Dermis blood vessel endothelial cell (primary cell): ENCODE measurements at regions not wholly inside any gene's neighbourhood (a gene's known extent, or its start where the extent isn't known, plus 50 kb on each side); places are given as distances from the start of the nearest gene placed in this dataset.

Experiments
- DNase-seq: peaks from one replicate; pipeline ENCODE4 v3.0.0; 2010

DNA sequence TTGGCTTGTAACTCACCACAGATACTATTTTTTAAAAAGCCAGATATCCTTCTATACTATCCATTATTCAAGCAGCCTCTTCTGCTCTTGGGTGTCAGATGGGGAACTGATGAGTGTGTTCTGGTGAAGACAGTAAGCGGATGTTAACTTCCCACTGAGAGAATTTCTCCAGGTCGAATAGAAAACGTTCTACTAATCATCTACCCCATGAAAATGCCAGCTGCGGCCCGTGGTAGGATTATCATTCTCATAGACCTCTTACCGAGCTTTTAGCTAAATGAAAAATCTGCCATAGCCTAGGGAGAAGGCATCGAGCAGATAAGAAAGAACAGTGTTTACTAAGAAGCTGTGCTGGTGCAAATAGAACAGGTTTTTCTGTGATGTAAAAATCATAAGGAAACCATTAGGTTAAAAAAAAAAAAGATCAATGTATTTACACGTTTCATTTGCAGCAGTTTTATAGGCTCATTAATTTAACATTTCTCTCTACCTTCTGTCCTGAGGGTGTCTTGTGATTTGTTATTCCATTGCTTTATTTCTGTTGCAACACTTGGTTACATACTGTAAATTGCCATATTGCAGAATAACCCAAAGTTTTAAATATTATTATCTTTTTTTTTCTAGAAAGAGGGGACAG lies 1521.5 kb upstream of the ZEB2 start:
- no peak for DNase-seq

DNA sequence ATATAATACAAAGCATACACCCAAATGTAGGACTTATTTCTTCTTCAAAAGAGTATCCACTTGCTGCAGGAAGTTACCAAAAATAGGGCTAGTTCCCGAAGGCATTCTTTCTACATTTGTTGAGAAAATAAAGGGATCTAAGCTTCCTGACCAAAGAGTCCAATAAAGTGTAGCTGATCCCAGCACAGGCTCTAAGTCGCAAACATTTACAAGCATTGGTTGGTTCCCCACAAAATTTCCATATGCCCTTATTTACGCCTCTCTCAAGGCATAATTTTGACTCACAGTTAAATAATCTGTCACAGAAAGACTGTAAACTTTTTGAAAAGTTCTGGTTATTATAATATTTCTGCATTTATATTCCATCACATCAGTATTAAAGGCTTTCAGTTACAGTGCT lies 1520.1 kb upstream of the ZEB2 start:
- DNase-seq = no peak

DNA sequence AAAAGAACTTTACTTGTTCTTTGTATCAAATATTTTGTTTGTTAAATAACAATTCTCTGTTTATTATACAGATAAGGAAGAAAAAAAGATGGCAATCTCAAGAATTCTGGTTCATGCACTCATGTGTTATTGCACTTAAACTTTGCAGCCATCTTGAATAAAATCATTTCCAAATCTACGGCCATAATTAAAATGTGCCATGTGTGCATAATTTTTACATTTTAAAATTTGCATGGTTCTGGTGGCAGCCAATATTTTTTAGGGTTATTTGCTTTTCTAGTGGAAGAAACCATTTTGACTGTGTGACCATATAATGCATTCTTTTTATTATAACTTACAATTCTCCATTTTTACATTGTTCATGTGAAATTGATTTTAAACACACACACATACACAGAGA lies 1518.1 kb upstream of the ZEB2 start:
- DNase-seq = no peak

DNA sequence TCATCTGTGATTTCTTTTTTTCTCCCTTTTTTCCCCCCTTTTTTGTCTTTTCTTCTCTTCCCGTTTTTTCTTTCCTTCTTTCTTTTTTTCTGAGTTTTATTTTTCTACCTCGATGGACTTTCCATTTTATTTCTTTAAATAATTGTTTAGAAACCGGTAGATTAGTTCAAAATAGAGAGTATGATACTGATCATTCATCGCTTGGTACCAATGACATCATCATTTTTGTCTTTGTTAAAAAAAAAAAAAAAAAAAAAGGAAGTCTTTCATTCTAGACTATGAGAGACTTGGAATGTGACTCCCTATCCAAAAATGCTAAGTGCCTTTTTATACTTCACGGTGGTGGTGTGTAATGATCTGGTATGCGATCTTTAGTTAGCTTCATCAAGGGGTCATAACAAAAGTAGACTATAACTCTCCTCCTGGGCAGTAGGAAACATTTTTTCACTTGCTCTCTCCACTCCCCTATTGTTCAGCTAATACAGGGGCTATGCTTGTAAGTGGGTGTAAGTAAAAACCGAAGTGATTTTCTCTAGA lies 1517.5 kb upstream of the ZEB2 start:
- DNase-seq = no peak

DNA sequence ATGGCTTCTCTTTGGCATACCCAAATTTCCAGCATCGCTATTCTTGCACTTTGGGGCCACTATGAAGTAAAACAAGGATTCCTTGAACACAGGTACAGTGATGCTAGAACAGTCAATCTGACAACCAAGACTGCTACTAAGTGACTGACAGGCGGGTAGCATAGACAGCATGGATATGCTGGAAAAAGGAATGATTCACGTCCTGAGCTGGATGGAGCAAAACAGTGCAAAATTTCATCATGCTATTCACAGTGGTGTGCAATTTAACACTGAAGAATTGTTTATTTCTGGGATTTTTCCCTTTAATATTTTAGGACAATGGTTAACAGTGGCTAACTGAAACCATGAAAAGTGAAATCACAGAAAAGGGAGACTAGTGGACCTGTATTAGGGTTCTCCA lies 1511.2 kb upstream of the ZEB2 start:
- no peak for DNase-seq

DNA sequence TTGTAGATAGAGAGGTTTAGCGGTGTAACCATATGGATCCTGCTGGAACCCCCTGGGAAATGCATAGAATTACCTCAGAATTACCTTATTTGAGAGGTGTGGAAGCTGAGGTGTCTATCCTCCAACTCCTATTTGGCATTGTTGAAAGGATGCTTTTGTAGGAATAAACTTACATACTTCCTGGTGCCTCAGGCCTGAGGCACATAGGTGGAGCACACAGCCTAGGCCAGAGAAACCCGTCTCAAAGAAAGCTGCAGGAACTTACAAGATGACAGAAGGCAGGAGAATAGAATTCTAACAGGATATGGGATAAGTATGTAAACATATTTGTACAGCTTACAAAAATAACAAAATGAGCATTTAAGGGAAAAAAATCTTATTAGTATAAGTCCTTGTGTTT lies 1507.2 kb upstream of the ZEB2 start:
- no peak for DNase-seq

DNA sequence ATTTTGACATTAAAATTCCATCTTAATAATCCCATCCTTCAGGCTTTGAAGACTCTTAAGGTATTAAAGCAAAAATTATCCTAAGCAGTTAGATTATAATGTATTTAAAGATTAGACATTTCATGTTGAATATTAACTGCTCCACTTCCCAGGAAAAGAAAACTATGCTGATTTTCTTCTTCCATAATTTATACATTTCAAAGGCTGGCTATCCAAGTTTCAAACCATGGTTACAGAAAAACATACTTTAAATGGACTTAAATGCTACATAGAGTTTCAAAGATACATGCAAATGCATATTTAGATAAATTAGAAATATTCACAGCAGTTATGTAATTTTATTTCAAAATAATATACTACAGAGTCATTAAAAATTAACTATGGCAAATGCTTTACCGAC lies 1505.6 kb upstream of the ZEB2 start:
- DNase-seq = no peak

DNA sequence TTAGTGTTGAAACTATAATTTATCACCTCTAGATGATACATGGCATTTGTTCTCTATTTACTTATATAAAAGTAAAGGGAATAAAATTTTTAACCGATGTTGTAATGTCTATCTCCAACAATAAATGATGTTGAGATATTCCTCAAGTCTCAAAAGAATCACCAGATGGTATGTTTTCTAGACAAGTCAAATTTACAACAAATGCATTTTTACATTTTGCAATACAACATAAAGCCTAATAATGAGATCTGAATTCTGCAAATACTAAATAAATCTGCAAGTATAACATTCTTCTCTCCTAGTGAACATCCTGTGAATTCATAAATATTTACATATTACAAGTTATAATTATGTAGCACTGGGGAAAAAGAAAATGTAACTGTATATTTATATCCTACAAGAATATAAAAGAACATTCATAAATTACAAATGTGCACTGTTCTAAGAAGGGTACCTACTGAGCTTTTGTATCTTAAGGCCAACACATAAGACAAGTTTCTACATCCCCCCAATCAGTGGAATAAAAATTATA lies 1504.4 kb upstream of the ZEB2 start:
- DNase-seq = no peak

DNA sequence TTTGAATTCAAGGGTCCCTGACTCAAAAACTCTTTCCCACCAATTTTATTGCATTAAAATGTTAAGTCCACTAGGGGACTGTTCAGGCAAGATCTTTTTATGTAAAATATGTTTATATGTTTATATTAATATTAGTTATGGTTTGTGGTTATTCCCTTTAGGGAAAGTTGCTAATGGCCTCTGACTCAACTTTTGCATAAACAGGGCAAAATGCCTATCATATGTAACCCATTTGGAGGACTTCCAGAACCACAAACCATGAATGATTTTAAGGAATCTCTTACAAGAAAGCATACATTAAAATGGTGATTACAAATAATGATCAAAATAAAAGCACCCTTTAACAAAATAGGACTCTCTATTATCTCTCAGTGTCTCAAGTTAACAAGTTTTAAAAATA lies 1484.5 kb upstream of the ZEB2 start:
- no peak for DNase-seq

DNA sequence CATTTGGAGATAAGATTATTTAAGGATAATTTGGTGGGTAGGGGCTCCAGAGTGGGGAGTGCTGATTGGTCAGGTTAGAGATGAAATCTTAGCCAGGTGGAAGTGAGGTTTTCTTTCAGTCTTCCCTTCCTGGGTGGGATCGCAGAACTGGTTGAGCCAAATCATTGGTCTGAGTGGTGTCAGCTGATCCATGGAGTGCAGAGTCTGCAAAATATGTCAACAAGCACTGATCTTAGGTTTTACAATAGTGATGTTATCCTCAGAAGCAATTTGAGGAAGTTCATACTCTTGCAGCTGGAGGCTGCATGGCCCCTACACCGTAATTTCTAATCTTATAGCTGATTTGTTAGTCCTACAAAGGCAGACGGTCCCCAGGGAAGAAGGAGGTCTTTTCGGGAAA lies 1483.4 kb upstream of the ZEB2 start:
- DNase-seq = no peak

DNA sequence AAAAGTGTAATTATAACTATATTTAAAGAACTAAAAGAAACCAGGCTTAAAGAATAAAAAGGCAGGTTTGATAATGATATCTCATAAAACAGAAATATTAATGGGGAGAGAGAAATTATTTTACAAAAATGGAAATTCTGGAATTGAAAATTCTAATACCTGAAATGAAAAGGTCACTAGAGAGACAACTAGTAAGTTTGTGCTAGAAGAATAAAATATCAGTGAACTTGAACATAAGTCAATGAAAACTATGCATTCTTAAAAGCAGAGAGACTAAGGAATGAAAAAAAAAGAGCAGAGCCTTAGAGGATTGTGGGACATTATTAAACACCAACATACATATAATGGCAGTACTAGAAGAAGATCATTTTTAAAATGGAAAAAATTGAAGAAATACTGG lies 1475.0 kb upstream of the ZEB2 start:
- no peak for DNase-seq

DNA sequence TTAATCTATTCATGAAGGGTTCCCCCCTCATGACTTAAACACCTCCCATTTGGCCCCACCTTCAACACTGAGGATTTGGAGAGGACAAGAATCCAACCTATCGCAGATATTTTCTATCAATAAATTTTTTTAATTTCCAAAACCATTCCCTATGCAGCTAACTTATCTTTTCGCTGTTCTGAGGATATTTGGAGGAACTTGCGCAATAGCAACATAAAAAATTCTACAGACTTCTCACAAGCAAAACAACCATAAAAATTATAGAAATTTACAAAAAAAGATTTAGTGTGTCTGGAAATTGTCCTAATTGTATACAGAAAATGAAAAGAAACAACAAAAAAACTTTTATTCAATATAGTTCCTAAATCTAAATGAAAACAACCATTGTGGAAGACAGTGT lies 1472.7 kb upstream of the ZEB2 start:
- DNase-seq = no peak

DNA sequence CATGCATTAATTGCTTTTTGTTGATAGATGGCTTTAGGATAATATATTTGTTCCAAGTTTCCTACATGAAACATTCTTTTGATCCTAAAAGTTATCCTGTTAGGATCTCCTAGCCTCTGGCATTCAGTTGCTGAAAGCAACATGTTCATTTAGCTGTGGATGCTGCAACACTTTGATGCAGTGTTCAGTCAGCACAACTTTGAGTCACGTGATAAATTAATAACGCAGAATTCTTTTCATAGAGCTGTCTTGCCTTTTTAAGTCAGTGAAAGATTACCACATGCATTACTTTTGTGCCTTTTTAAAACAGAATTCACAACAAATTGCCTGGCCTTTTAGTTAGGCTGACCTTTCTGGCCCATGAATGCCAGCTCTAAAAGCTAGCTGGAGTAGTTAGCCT lies 1467.9 kb upstream of the ZEB2 start:
- DNase-seq = no peak

DNA sequence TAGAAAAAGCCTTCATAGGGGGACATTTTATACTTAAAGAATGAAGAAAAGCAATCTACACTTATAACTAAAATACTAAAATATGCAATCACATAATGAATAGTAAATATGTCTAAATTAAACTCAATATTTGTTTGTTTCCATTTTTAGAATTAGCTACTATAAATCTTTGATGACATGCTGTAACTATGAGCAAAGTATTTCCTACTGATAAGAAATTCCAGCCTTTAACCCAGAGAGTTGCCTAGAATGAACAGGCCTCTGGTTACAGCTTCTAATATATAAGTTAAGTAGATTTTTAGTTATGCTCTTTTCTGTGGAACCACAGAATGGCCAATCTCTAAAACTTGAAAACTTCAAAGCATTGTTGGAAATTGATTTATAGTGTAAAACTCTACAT lies 1465.6 kb upstream of the ZEB2 start:
- DNase-seq = peak; percentile 13

DNA sequence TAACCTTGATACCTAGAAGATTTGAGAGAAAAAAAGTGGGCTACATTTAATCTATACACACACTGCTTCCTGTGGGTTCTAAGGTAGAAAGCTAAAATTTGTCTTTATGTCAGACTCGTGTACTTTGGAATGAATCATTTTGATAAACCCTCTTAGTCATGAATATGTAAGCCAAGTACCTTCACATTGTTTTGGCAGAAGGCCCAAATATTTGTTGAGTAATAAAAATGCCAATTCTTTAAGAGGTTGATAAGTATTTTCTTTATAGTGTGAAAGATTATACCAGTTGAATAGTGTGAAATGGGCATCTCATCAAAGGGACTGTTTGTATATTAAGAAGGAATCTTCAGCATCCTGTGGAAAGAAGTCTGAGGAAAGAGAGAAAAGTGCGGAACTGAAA lies 1464.7 kb upstream of the ZEB2 start:
- peak; percentile 80 for DNase-seq

DNA sequence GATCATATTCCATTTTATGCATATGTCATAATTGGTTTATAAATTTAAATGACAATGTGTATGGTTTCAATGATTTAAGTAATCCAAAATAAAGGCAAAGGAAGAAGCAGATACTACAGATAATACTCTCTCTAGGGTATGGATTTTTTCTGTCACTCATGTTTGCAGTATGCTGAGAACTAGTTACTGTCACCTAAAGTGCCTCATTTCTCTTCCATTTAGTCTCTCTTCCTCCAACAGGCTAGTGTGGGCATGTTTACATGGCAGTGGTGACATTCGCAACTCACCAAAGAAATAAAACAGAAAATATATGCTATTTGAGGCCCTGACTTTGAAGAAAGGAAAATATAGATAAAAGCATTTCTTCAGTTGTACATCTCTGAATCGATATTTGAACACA lies 1460.4 kb upstream of the ZEB2 start:
- DNase-seq = no peak

DNA sequence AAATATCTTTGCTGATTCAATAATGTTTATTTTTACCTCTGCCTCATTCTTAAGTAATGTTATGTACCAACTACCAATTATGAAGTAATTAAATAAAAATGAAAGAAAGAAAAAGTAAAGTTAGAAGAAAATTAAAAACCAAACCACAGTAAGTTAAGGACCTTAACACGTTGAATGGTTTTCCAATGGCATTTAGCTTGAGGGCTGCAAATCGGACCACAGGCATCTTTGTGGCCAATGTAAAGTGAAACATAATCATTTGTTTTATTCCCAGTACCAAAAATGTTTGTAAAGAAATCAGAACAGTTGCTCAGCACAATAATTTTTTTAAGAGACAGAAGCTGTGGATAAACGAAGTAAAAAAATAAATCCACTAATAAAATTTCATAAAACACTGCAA lies 1455.5 kb upstream of the ZEB2 start:
- DNase-seq = no peak

DNA sequence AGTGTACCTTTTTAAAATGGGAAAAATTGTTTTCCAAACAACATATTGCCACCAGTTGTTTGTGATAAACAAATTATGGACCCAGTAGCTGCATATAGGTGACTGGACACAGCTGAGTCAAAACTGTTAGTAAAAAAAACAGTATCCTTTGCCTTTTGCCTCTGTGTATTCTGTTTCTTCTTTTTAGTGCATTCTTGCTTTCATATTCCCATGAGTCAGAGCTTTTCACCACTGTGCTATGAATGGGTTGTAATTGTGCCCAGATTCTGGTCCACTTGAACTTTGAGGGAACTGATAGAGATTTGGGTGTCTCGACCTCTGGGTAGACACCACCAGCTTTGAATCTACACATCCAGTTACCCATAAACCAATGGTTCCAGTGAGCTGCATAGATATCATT lies 1441.9 kb upstream of the ZEB2 start:
- DNase-seq = no peak

DNA sequence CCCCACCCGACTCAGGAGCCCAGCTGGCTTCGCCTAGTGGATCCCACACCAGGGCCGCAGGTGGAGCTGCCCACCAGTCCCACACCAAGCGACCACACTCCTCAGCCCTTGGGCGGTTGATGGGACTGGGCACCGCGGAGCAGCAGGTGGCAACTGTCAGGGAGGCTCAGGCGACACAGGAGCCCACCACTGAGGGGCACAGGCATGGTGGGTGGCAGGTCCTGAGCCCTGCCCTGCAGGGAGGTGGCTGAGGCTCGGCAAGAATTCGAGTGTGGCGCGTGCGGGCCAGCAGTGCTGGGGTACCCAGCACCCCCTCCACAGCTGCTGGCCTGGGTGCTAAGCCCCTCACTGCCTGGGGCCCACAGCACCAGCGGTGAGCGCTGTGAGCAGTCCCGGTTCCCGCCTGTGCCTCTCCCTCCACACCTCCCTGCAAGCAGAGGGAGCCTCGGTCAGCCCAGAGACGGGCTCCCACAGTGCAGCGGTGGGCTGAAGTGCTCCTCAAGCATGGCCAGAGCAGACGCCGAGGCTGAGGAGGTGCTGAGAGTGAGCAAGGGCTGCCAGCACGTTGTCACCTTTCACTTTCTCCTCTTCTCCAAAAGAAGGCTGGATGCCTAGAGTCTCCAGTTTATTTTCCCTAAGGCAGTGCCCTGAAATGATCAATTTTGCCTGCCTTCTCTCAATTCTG lies 1440.7 kb upstream of the ZEB2 start:
- DNase-seq = no peak

DNA sequence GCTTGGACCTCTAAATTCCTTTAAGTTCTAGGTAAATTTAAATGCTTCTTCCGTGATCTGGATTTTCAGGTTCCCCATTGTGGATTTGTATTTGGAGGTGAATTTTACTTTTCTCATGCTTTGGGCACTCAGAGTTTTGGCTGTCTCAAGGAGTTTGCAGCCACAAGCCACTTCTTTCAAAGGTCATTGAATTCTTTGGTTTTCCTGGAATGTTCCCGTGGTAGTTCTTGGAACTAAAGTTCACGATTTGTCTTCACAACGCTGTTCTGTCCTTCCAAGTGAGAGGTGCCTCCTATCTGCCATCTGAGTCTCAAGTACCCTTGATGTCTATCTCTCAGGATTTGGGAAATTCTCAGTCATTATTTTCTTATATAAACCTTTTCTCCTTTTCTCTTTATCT lies 1438.7 kb upstream of the ZEB2 start:
- no peak for DNase-seq

DNA sequence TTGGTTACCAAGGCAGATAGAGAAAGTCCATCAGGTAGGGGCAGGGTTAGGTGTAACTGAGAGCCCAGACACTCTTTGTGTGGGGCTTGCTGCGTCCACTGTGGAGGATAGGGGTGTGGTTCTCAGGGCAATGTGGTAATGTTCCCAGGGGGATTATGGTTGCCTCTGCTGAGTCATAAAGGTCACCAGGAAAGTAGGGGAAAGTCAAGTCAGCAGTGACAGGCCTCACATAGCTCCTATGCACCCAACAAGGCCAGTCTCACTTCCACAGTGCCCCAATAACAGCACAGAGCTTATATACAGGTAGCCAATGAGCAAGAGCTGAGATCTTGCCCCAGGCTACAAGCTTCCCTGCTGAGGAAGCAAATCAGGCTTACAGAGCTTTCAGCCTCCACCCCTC lies 1438.0 kb upstream of the ZEB2 start:
- no peak for DNase-seq

DNA sequence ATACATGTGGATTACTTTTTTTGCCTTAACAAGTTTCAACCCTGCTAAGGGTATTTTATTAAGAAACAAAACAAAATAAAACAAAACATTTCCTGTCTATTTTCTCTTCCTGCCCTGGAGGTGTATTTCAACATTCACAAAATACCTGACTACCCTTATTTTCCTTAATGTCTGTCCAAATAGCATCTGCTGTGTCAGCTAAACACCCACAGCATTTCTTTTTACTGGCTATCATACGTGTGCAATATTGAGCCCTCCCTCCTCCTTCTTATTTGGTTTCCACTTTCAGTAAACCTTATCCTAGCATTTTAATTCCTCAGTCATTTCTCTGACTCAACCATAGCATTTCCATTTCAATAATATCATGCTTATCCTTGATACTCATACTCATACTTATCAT lies 1420.0 kb upstream of the ZEB2 start:
- no peak for DNase-seq

DNA sequence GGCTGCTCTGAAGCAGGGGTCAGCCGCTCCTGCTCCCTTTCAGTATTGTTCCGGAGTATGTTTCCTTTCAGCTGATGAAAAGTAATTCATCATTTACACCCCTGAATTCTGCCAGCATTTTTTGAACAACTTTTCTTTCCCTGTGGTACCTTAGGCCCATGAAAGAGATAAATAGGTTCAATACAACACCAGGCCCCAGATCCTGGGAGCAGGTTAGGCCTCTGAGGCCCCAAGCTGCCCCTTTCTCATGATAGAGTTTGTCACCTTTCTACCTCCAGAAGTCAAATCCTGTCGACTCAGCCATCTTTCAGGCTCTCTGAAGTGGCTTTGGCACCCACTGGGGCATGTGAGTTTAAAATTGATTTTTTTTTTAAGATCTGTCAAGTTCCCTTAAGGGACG lies 1415.1 kb upstream of the ZEB2 start:
- no peak for DNase-seq

DNA sequence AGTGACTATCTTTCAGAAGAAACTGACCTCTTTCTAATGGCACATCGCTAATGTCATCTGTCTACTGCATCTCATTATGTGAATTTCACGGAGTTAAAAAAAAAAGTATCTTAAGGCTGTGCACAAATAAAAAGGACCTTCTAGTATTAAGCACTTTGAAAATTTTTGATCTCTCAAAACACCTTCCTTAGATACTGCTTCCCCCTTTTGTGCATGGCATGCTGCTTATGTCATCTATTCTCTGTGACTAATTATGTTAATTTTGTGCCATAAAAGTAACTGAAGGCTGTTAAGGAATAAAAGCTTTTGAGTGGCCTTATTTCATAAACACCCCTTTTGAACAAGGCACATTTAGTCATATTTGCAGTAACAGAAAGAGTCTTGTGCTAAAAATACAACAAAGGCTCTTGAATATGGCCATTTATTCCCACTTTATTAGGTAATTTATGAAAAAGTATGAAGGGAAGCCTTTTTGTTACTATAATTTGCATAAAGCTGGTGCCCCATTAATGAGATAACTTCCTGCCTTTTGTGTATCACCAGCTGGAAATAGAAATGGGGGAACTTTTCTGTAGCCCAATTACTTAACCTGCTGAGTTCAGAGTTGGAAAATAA lies 1412.0 kb upstream of the ZEB2 start:
- DNase-seq = no peak
